HEK293 (cell line): ENCODE measurements at regions not wholly inside any gene's neighbourhood (a gene's known extent, or its start where the extent isn't known, plus 50 kb on each side); places are given as distances from the start of the nearest gene placed in this dataset.
"Not testable (repeated sequence)": the region's sequence is repeated elsewhere in the genome, so short reads cannot be mapped to it uniquely, and the experiment has no call there.

Experiments
- CTCF ChIA-PET: fragments of 350-600 bp; formaldehyde crosslinking; extraction: SDS; loops from one replicate; lab custom pipeline; 2021; ENCODE audit warnings: antibody characterized with exemption; lab: Yijun Ruan, JAX
- POLR2A ChIA-PET: fragments of 300-600 bp; formaldehyde crosslinking; extraction: SDS; loops from one replicate; lab custom pipeline; 2020; ENCODE audit warnings: antibody characterized with exemption, inconsistent platforms; lab: Yijun Ruan, JAX
- H3K27ac ChIP-seq: fragments of 200-500 bp; sonication (Bioruptor generic); 2 replicates; pipeline ENCODE4 v1.5.1; 2014; ENCODE audit warnings: low read depth, low read length, control low read depth, inconsistent platforms; ENCODE audit errors: extremely low read depth
- H3K36me3 ChIP-seq, 2 experiments: fragments of 200-500 bp in 1 of 2; sonication (Bioruptor generic) in 1 of 2; 1 replicate in 1 of 2; 2 replicates in 1 of 2; pipeline ENCODE4 v1.5.1; 2014 to 2017; ENCODE audit warnings: inconsistent platforms in 2 of 2, low read length in 2 of 2; ENCODE audit not compliant: control insufficient read depth in 2 of 2, insufficient read depth in 1 of 2
- H3K4me1 ChIP-seq: fragments of 200-500 bp; sonication (Bioruptor generic); 2 replicates; pipeline ENCODE4 v1.5.1; 2014; ENCODE audit warnings: mild to moderate bottlenecking, low read length, inconsistent platforms; ENCODE audit not compliant: control insufficient read depth, insufficient read depth
- H3K4me3 ChIP-seq: 2 replicates; pipeline ENCODE4 v1.5.1; 2011; ENCODE audit warnings: low read depth, mild to moderate bottlenecking, control low read depth, low read length, moderate library complexity
- H3K9me3 ChIP-seq: fragments of 200-500 bp; sonication (Bioruptor generic); 2 replicates; pipeline ENCODE4 v1.5.1; 2014; ENCODE audit warnings: low read depth, low read length, inconsistent platforms; ENCODE audit not compliant: control insufficient read depth, insufficient read depth
- CTCF ChIP-seq: fragments of 450-650 bp; formaldehyde crosslinking; IDR thresholded peaks from 2 replicates; pipeline ENCODE4 v1.5.1; 2016; ENCODE audit warnings: missing biosample characterization, missing genetic modification characterization
- FEZF1 ChIP-seq: fragments of 450-650 bp; formaldehyde crosslinking; IDR thresholded peaks from 2 replicates; pipeline ENCODE4 v1.5.1; 2016; ENCODE audit warnings: missing biosample characterization, missing genetic modification characterization
- HOXA7 ChIP-seq: sonication (generic); formaldehyde crosslinking; IDR thresholded peaks from 2 replicates; pipeline ENCODE4 v1.8.1; 2022; ENCODE audit warnings: missing genetic modification reagents, borderline replicate concordance
- TRIM28 ChIP-seq: IDR thresholded peaks from 2 replicates; pipeline ENCODE4 v1.6.1; 2011; ENCODE audit warnings: low read length, control low read depth, borderline replicate concordance
- ZBTB10 ChIP-seq: fragments of 450-650 bp; formaldehyde crosslinking; IDR thresholded peaks from 2 replicates; pipeline ENCODE4 v1.5.1; 2016; ENCODE audit warnings: missing biosample characterization, missing genetic modification characterization
- ZBTB17 ChIP-seq: fragments of 450-650 bp; formaldehyde crosslinking; IDR thresholded peaks from 2 replicates; pipeline ENCODE4 v1.5.1; 2016; ENCODE audit warnings: missing biosample characterization, missing genetic modification characterization
- ZEB2 ChIP-seq: fragments of 450-650 bp; formaldehyde crosslinking; IDR thresholded peaks from 2 replicates; pipeline ENCODE4 v1.5.1; 2016; ENCODE audit warnings: missing biosample characterization, missing genetic modification characterization
- ZNF23 ChIP-seq: fragments of 450-650 bp; formaldehyde crosslinking; IDR thresholded peaks from 2 replicates; pipeline ENCODE4 v1.5.1; 2016; ENCODE audit warnings: missing biosample characterization, missing genetic modification characterization, borderline replicate concordance
- ZNF239 ChIP-seq: fragments of 450-650 bp; formaldehyde crosslinking; IDR thresholded peaks from 2 replicates; pipeline ENCODE4 v1.5.1; 2016; ENCODE audit warnings: missing biosample characterization, missing genetic modification characterization
- ZNF266 ChIP-seq: fragments of 450-650 bp; formaldehyde crosslinking; IDR thresholded peaks from 2 replicates; pipeline ENCODE4 v1.5.1; 2016; ENCODE audit warnings: missing biosample characterization, missing genetic modification characterization, low read depth
- ZNF311 ChIP-seq: fragments of 450-650 bp; formaldehyde crosslinking; IDR thresholded peaks from 2 replicates; pipeline ENCODE4 v1.5.1; 2017; ENCODE audit warnings: missing biosample characterization, missing genetic modification characterization, borderline replicate concordance
- ZNF514 ChIP-seq: fragments of 450-650 bp; formaldehyde crosslinking; IDR thresholded peaks from 2 replicates; pipeline ENCODE4 v1.5.1; 2016; ENCODE audit warnings: missing biosample characterization, missing genetic modification characterization
- ZNF518A ChIP-seq: fragments of 450-650 bp; formaldehyde crosslinking; conservative IDR thresholded peaks from 2 replicates; pipeline ENCODE4 v1.5.1; 2016; ENCODE audit warnings: low read depth, missing biosample characterization, missing genetic modification characterization
- ZNF585B ChIP-seq: fragments of 450-650 bp; formaldehyde crosslinking; IDR thresholded peaks from 2 replicates; pipeline ENCODE4 v1.5.1; 2016; ENCODE audit warnings: missing biosample characterization, missing genetic modification characterization
- ZNF626 ChIP-seq: fragments of 450-650 bp; sonication (Bioruptor Pico); formaldehyde crosslinking; IDR thresholded peaks from 2 replicates; pipeline ENCODE4 v1.5.1; 2018; ENCODE audit warnings: missing biosample characterization, missing genetic modification characterization, inconsistent platforms
- ZNF670 ChIP-seq: fragments of 450-650 bp; formaldehyde crosslinking; IDR thresholded peaks from 2 replicates; pipeline ENCODE4 v1.5.1; 2016; ENCODE audit warnings: missing biosample characterization, missing genetic modification characterization, low read depth
- ZNF677 ChIP-seq: fragments of 450-650 bp; IDR thresholded peaks from 2 replicates; pipeline ENCODE4 v1.5.0; 2018; ENCODE audit warnings: missing biosample characterization, mild to moderate bottlenecking, missing genetic modification characterization, moderate library complexity
- ZNF707 ChIP-seq: fragments of 450-650 bp; formaldehyde crosslinking; IDR thresholded peaks from 2 replicates; pipeline ENCODE4 v1.5.1; 2016; ENCODE audit warnings: missing biosample characterization, missing genetic modification characterization
- ZNF76 ChIP-seq: fragments of 450-650 bp; formaldehyde crosslinking; IDR thresholded peaks from 2 replicates; pipeline ENCODE4; 2016; ENCODE audit warnings: low read depth, missing biosample characterization, missing genetic modification characterization, borderline replicate concordance

- H3K36me3 ChIP-seq, H3K4me1 ChIP-seq, H3K4me3 ChIP-seq, H3K27ac ChIP-seq, H3K9me3 ChIP-seq, POLR2A ChIA-PET: not testable (repeated sequence)
- CTCF ChIA-PET = interaction anchor here (1.5 kb wide), 1 partner anchor 11 kb away, joined by 3 read pairs; no protein-coding TSS in a partner anchor
These were observed 71.7 kb upstream of the MAP4K4 start for GRCh38 chr2:101625814-101626213.

- TF ChIP-seq ZNF518A (tag by site-specific recombination) = no peak
- no peak for TF ChIP-seq ZNF311 (tag by site-specific recombination)
- no peak for TF ChIP-seq CTCF (tag by site-specific recombination)
- TF ChIP-seq ZNF76 (tag by site-specific recombination) = no peak
- no peak for TF ChIP-seq ZNF514 (tag by site-specific recombination)
- no peak for TF ChIP-seq ZNF585B (tag by site-specific recombination)
- no peak for TF ChIP-seq ZBTB17 (tag by site-specific recombination)
- TF ChIP-seq ZNF677 (tag by site-specific recombination) = no peak
- TF ChIP-seq ZNF23 (tag by site-specific recombination) = no peak
- no peak for TF ChIP-seq ZNF239 (tag by site-specific recombination)
- no peak for TF ChIP-seq TRIM28
- no peak for TF ChIP-seq ZEB2 (tag by site-specific recombination)
- no peak for TF ChIP-seq FEZF1 (tag by site-specific recombination)
- no peak for TF ChIP-seq ZNF707 (tag by site-specific recombination)
- no peak for TF ChIP-seq HOXA7
- no peak for TF ChIP-seq ZNF626 (tag by site-specific recombination)
- TF ChIP-seq ZBTB10 (tag by site-specific recombination) = no peak
- no peak for TF ChIP-seq ZNF266 (tag by site-specific recombination)
- no peak for TF ChIP-seq ZNF670 (tag by site-specific recombination)
- TF ChIP-seq, all 188 proteins: peak for 0
- Histone ChIP-seq H3K9me3 (no peaks in the 10 kb centered on the region), H3K27ac (no peak overlapping the region), H3K4me1 (no peaks in the 10 kb centered on the region), H3K4me3 (no peak overlapping the region), H3K36me3 (no peaks in the 10 kb centered on the region)
- ChIA-PET CTCF (interaction anchor here (1.5 kb wide), 1 partner anchor 11 kb away, joined by 3 read pairs; no protein-coding TSS in a partner anchor), POLR2A (no interaction called here)
These were observed 72.1 kb upstream of the MAP4K4 start for GRCh38 chr2:101625387-101625786.
